GM21447 (cell line): ENCODE measurements at regions not wholly inside any gene's neighbourhood (a gene's known extent, or its start where the extent isn't known, plus 50 kb on each side); places are given as distances from the start of the nearest gene placed in this dataset.
"Not testable (repeated sequence)": the region's sequence is repeated elsewhere in the genome, so short reads cannot be mapped to it uniquely, and the experiment has no call there.

Source experiments
- ATAC-seq: cut with Tn5 transposase; IDR thresholded peaks from one replicate; pipeline ENCODE4 v1.9.1; 2021; ENCODE audit not compliant: unreplicated experiment

DNA sequence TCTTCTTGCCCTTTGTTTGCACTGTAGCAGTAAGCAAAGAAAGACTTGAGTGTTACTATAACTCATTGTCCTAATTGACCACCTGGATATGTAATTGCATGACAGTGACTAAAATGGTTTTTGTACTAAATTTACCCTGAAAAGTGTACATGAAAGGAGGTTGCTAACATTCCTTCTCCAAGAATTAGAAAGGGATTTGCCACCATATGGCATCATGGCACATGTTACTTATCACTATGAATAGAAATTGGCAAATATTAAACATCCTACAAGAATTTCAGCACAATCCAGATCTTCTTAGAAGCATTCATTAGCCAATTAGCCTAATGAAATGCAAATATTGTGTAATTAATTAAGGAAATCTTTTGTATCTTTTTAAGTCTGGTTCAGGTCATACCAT, 834.2 kb downstream of the STPG2 start:
- ATAC-seq, result no peak

DNA sequence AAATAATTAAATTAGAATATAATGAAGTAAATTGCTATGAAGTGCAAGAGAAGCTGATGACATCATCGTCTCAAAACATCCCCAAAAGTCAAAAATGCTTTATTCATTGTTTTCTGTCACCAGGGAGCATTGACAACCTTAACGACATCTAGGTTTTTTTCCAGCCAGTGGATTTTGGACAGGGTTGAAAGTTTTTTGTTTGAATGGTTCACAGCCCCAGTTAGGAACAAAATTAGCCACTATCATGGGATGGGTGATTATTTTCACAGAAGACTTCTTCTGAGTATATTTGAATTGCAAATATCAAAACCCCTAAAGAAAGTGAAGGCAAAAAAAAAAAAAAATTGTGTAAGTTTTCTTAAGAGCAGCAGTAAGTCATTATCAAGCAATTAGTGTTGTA, 826.1 kb downstream of the STPG2 start:
- no peak for ATAC-seq

DNA sequence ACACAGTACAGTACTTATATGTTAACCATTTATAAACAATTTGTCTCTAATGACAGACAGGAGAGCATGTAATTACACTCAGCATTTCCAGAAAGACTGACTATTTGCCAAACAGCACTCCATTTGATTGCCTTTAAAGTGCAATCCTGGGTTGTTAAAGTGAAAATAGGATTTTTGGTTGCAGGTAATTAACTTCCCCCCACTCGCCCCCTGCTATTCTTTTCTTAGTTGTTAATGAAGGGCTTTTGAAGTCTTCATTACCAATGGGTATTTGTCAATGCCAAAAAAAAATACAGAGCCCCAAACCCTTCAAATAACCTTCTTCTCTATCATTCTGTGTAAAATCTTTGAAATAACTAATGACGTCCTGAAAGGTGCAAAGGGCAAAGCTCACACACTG, 825.6 kb downstream of the STPG2 start:
- ATAC-seq, result no peak

DNA sequence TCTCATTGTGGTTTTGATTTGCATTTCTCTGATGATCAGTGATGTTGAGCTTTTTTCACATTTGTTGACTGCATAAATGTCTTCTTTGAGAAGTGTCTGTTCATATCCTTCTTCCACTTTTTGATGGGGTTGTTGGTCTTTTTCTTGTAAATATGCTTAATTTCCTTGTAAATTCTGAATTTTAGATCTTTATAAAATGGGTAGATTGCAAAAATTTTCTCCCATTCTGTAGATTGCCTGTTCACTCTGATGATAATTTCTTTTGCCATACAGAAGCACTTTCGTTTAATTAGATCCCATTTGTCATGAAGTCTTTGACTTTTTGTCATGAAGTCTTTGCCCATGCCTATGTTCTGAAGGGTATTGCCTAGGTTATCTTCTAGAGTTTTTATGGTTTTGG, 817.5 kb downstream of the STPG2 start:
- not testable (repeated sequence) for ATAC-seq

DNA sequence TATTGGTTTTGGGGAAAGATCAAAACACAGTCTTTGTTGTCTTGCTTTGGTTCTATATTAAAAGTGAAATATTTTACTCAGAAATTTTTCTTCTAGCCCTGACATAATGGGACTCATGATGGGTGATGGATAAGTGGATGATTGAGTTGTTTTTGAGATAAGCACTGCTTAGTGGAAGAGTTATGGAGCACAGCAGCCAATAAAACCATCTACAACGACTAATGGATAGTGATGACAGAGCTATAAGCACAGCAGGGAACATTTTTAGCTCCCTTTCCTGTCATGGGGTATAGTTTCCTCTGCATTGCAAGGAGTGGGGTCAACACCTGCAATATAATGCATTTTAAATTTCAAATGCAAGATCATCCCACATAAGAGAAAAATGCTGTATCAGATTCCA, 812.4 kb downstream of the STPG2 start:
- ATAC-seq, result no peak

DNA sequence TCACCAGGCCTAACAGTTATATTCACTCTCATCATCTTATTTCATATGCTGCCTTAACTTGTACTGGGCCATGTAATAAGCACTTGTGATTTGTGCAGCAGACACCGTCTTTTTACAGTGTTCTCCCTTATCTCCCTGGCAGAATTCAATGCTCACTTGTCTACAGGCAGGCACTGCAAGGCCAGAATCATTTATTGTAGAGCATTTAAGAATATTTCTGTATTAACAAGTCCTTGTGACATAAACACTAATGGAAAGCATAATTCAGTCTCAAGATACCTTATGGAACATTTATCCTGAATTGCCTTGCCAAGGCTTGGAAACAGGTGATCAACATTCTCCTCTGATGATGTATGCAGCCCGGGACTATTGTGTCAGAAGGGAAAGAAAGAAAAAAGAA, 808.9 kb downstream of the STPG2 start:
- ATAC-seq, result no peak

DNA sequence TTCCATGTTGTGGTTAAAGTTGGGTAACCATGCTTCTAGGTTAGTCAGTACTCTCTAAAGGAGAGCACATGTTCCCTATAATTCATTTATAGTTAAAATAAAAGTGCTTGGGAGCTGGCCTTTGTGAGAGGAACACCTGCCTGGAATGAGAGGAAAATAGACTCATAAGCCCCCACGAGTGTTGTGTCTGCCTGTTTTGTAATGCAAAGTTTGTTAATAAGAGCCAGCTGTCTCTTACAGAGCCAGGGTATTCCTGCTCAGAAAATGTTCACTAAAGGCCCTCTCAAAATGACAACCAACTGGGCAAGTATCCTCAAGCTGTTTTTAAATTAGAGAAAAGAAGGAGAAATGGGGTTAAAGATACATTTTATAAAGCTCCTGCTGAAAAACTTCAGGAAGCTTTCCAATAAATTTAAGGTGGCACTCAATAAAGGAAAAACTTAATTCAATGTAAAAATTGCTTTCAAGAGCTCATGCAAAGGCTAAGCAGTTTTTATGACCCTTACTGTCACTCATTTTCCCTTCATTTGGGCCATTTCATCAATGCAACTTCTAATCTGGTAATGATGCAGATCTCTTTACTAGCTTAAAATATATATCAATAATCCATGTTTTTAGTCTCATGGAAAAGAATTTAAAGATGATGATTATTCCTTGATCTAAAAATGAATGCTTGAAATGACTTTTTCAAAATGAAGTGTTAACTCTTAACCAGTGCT, 793.6 kb downstream of the STPG2 start:
- ATAC-seq, result no peak

DNA sequence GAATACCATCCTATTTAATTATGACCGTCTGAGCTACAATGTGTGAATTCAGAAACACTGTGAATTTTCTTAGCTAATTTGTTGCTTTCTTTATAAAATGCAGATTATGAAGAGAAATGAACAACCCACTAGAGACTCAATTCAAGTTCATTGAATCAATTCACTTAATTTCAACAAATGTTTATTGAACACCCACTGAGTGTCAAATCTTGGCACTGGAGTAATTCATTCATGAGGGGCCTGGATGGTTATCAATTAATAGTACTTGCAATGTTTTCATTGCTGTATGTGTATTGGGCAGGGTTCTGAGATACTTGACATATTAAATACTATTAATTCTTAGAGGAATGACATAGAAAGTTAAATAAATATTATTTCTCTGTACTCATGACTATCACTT, 789.4 kb downstream of the STPG2 start:
- ATAC-seq, result no peak

DNA sequence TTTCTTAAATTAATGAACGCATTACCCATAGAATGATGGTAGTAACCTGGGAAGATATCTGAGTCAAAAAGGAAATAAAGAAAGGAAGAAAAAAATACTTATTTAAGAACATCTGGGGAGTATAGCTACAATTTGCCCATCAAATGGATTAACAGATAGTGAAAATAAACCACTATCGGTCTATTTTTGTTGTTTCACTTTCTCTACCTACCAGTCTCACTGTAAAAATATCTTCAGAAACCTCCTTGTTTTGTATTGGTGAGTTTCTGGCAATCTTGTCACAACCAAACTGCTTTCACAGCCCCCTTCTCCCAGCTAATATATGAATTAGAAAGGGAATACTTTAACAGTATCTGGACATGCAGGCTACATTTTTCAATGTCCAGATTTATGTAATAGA, 783.5 kb downstream of the STPG2 start:
- no peak for ATAC-seq

DNA sequence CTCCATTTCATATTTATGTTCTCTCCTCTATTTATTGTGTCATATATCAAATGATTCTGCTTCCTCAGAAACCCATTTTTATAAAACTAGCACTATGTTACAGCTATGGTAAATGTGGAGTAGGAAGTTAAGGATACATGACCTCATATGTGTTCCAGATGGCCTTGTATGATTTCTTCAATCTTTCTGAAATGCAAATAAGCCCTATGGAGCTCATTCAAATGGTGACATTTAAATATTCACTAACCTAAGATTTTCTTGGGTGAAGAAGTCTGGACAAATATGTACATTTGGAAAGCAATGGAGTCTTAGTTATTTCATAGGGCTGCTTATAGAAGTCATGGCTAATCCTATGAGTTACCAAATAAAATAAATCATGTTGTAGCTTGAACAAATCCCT, 782.5 kb downstream of the STPG2 start:
- no peak for ATAC-seq

DNA sequence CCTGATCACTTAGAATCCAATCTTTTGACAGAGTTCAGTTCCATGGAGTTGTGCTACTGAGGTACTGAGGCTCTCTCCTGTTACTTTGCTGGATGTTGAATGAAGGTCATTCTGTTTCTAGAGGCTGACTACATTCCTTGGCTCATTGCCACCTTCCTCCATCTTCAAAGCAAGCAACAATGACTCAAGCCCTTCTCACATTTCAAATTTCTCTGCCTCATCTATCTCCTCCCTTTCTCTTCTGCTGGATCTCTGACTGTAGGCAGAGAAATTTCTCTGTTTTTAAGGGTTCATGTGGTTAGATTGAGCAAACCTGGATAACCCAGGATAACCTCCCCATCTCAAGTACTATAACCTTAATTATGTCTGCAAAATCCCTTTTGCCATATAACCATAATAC, 775.4 kb downstream of the STPG2 start:
- no peak for ATAC-seq

DNA sequence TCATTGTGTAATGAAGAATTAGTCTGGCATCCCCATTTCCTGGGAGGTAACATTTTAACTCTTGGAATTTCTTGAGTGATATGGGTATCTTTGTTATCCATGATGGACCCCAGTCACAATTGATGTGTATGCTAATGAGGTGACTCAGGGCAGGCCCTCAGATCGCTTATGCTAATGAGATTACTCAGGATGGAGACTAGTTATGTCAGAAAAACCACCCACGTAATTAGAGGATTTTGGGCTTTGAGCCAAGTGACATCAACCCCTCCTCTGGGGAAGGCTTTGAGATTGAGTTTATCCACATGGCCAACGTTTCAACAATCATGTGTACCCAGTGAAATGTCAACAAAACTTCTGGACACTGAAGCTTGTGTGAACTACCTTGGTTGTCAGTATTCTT, 772.7 kb downstream of the STPG2 start:
- no peak for ATAC-seq

DNA sequence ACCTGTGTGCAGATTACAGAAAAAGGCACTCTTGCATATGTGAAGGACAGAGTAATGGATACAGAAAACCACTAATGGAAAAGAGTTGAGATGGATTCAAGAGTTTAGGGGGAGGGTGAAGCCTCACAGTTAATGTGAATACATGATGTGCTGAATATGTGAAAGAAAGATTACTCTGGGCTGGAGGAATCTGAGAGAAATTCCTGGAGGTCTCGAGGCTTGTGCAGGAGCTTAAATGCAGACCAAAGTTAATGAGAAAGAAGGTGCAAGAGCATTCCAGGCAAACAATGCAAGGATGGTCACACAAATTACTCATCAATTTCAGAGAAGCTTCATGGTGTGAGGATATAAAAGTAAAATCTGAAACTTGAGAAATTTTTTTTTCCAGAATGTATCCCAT, 768.8 kb downstream of the STPG2 start:
- no peak for ATAC-seq

DNA sequence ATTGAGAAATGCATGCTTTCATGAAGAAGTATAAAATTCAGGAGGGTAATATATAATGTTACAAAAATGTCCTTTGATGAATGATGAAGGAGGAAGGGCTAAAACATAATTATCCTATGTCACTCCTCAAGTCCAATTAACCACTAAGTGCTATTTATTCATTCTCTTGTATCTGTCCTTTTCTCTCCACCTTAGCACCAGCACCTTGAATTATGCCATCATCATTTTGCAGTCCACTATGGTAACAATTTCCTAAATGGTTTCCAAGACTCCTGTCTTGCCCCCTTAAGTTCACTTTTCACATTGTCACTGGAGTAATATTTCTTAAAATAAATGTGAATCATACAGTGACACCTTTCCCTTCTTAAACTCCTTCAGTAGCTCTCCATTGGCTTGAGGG, 756.3 kb downstream of the STPG2 start:
- ATAC-seq, result no peak

DNA sequence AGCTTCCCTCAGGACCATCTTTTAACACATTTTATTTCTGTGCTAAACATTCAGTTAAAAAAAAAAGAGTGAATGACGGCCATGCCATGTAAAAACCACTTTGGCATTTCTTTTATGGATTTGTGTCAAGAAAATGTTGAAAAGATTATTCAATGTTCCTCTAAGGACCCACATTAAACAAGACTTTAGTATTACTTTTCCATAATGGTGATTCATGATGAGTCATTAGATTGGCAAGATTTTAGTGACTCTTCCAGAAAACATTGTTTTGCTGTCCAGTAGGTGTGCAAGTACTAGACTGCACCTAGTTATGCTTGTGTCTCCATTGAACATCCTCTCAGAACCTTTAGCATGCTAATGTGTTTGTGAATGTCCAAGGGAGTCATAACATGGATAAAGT, 748.6 kb downstream of the STPG2 start:
- ATAC-seq, result no peak

DNA sequence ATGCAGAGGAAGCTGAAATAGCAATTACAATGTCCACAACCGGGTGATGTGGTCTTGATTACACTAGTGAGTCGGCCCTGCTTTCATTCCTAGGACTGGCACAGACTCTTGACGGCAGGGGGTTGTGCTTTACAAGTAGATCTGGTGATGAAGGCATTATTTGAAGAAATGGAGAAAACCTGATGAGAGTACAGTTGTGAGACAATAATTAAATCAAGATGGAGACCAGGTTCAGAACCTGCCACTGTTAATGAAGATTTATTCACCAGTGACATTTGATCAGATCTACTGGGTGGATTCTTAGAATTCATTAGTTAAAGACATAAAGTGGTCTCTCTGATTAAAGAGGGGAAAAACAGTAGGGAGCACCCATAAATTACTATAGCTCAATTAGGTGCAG, 747.2 kb downstream of the STPG2 start:
- no peak for ATAC-seq

DNA sequence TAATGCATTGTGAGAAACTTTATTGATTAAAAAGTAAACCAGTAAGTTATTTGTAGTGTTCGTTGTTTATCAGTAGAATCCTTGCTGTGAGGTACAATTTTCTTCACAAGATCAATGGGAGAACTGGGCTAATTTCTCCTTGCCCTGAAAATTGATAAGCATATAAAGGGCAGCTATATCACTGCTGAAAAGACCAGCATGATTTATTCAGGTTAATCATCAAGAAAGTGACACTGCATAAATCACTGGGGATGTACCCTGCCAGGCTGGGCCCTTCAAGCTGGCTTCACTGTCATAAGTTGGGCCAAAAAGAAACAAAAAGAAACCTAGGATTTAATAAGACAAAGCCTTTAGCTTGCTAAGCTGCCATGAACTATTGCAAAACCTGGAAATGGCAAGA, 746.7 kb downstream of the STPG2 start:
- no peak for ATAC-seq

DNA sequence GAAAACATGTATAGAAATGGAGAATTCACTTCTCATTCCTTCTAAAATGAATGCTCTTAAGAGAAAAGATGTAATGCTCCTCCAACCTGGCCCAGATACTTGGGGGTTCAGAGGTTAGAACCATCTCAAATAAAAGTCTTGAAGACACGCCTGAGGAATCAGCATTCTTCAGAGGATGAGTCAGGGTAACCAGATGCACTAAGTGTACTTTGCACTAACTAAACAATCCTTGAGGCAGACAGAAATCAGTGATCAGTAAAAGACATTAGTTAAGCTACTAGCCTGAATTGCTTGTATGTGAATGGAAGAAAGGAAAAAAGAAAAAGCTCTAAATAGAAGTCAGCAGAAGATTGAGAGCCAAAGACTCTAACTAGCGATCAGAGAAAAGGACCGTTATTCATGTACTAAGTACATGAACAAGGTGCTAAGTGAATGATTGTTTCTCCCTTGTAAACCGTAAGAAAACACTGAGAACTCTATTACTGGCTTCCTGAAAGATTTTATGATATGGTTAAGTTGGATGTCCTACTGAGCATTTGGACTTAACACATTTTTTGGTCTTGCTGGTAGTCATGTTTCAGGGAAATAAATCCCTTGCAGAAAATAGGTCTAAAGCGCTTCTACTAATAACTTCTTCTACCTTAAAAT, 738.3 kb downstream of the STPG2 start:
- no peak for ATAC-seq

DNA sequence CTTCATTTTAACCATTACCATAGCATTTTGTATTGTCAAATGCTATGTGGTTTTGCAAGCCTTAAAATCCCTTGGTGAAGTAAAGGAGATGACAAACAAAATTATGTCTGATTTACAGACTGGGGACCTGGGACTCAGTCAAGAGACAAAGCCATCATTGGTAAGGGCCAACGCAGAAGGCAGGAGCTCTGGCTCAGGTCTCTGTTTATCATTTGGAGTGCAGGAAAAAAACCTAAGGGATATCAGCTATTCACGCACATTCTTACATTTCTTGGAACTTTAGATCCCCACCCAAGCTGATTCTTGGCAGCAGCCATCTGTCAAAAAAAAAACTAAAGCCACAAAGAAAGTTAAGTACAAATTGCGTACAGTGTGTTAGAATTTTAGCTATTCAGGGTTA, 731.9 kb downstream of the STPG2 start:
- ATAC-seq, result no peak

DNA sequence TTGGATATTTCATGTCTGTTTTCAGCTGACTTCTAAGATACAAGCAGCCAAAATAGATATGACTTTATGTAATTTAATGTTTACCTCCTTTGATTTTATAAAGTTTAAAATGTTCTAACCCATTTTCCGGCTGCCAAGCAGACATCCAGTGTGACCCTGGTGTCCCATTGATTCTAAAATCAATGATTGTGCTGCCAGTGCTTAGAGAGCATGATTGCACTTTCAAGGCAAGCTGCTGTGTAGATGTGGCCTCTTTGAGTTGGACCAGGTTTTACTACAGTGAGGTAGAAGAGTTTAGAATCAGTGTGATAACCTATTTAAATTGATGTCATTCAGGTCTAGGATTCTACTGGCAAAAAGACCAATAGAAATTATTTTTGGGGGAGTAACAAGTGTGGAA, 730.9 kb downstream of the STPG2 start:
- ATAC-seq, result no peak

DNA sequence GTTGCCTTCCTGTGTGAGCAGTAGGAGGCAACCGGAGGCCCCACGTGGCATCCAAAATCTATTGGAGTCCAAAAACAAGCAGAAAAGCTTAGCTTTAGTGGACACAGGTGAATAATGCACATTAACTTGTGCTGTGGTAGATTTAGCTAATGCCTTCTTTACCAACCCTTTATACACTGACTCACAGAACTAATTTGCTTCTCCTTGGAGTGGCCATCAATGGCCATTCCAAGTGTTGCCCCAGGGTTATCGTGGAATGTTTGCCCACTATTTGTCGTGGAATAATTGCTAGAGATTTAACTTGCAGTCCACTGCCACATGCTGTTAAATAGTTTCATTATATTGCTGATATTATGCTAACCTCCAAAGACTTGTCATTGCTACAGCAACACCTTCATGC, 729.1 kb downstream of the STPG2 start:
- no peak for ATAC-seq

DNA sequence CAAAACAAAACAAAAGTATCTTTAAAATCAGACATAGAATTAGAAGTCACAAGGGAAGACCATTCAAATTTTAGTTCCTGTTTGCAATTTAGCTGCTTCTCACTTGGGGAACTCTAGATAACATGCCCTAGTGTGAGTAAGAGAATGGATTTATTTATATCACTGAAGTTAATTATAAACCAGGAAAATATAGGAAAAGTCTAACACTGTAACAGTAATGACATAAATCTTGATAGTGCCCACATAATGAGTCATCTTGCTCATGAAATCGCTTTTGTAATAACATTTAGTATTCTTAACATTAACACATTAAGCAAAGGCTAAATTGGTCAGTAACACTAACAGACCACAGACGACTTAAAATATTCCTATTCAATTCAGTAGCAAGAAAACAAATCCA, 710.7 kb downstream of the STPG2 start:
- ATAC-seq, result no peak
